H1 (cell line): ENCODE measurements at regions not wholly inside any gene's neighbourhood (a gene's known extent, or its start where the extent isn't known, plus 50 kb on each side); places are given as distances from the start of the nearest gene placed in this dataset.

Experiments
- CTCF ChIA-PET: fragments of 300-600 bp; sonication (Branson Sonifier 250); formaldehyde crosslinking; loops from one replicate; lab custom pipeline; 2021; ENCODE audit not compliant: partially characterized antibody; lab: Charles Lee
- POLR2A ChIA-PET: fragments of 300-600 bp; sonication (Branson Sonifier 250); formaldehyde crosslinking; loops from one replicate; lab custom pipeline; 2021; ENCODE audit warnings: inconsistent platforms; ENCODE audit not compliant: partially characterized antibody; lab: Charles Lee
- DNase-seq, 2 experiments: peaks; one replicate each; pipeline versions ENCODE4 v3.0.0 to v3.0.0-alpha.2; 2010 to 2022; ENCODE audit warnings: low spot score in 2 of 2, low read depth in 1 of 2, mixed read lengths in 1 of 2
- FAIRE-seq: peaks from 2 replicates; lab custom pipeline; 2011; peaks lifted over from hg19 to GRCh38; lab: Jason Lieb, UNC
- H2AFZ ChIP-seq: 2 replicates; pipeline ENCODE4 v1.8.1; 2012; ENCODE audit warnings: low read length, inconsistent platforms
- H2AK5ac ChIP-seq: 2 replicates; pipeline ENCODE4 v1.6.1; 2013; ENCODE audit warnings: low read depth, low read length
- H2BK120ac ChIP-seq: replicated peaks from 2 replicates; pipeline ENCODE3; 2013; ENCODE audit warnings: low read depth, low read length, inconsistent platforms
- H2BK12ac ChIP-seq: 2 replicates; pipeline ENCODE4 v1.6.1; 2013; ENCODE audit warnings: low read depth, low read length
- H2BK15ac ChIP-seq: 2 replicates; pipeline ENCODE4 v1.6.1; 2013; ENCODE audit warnings: low read length
- H2BK20ac ChIP-seq: 2 replicates; pipeline ENCODE4 v1.6.1; 2013; ENCODE audit warnings: low read length
- H2BK5ac ChIP-seq: 2 replicates; pipeline ENCODE4 v1.6.1; 2013; ENCODE audit warnings: low read depth, low read length
- H3K14ac ChIP-seq: 2 replicates; pipeline ENCODE4 v1.6.1; 2013; ENCODE audit warnings: inconsistent platforms; ENCODE audit not compliant: insufficient read length
- H3K18ac ChIP-seq: 2 replicates; pipeline ENCODE4 v1.6.1; 2013; ENCODE audit warnings: low read length; ENCODE audit errors: extremely low read depth
- H3K23ac ChIP-seq: 2 replicates; pipeline ENCODE4 v1.6.1; 2013; ENCODE audit warnings: inconsistent platforms; ENCODE audit not compliant: insufficient read length
- H3K23me2 ChIP-seq: 2 replicates; pipeline ENCODE4 v1.6.1; 2013; ENCODE audit warnings: low read depth, low read length
- H3K27ac ChIP-seq: 2 replicates; pipeline ENCODE4 v1.6.1; 2011; ENCODE audit warnings: low read depth, low read length, inconsistent platforms
- H3K27me3 ChIP-seq, 4 experiments: replicated peaks in 1 of 4; 1 replicate in 1 of 4; 2 replicates in 3 of 4; pipeline versions ENCODE4 v1.6.1 to v1.8.1; 2011 to 2013; ENCODE audit warnings: low read length in 3 of 4, mild to moderate bottlenecking in 3 of 4, inconsistent platforms in 2 of 4, mixed read lengths in 2 of 4, moderate library complexity in 1 of 4; ENCODE audit not compliant: control insufficient read depth in 3 of 4, insufficient read depth in 3 of 4; ENCODE audit errors: extremely low read depth in 1 of 4
- H3K36me3 ChIP-seq, 4 experiments: 2 replicates each; pipeline versions ENCODE4 v1.6.1 to v1.8.1; 2011 to 2013; ENCODE audit warnings: mild to moderate bottlenecking in 4 of 4, low read length in 3 of 4, moderate library complexity in 2 of 4, control low read depth in 1 of 4, inconsistent platforms in 1 of 4; ENCODE audit not compliant: insufficient read depth in 4 of 4, control insufficient read depth in 2 of 4
- H3K4ac ChIP-seq: replicated peaks from 2 replicates; pipeline ENCODE3; 2013; ENCODE audit warnings: low read length, low read depth, mixed read lengths, inconsistent platforms; ENCODE audit not compliant: insufficient read length
- H3K4me1 ChIP-seq, 4 experiments: replicated peaks in 1 of 4; 1 replicate in 1 of 4; 2 replicates in 3 of 4; pipeline versions ENCODE4 v1.6.1 to v1.8.1; 2011 to 2013; ENCODE audit warnings: low read length in 3 of 4, inconsistent platforms in 2 of 4, mixed read lengths in 1 of 4; ENCODE audit not compliant: insufficient read depth in 4 of 4, control insufficient read depth in 3 of 4
- H3K4me2 ChIP-seq, 2 experiments: 2 replicates each; pipeline versions ENCODE4 v1.6.1 to v1.8.1; 2011 to 2013; ENCODE audit warnings: low read depth in 2 of 2, low read length in 2 of 2, control low read depth in 1 of 2, inconsistent platforms in 1 of 2, mild to moderate bottlenecking in 1 of 2; ENCODE audit not compliant: insufficient read depth in 1 of 2
- H3K4me3 ChIP-seq, 4 experiments: fragments of 200-600, 300-600 bp in 1 of 4; sonication (generic), shearing (Covaris generic), sonication (Bioruptor Twin) in 1 of 4; 2 replicates each; pipeline versions ENCODE4 v1.5.1 to v1.8.1; 2011 to 2016; ENCODE audit warnings: low read length in 4 of 4, low read depth in 3 of 4, control low read depth in 2 of 4, inconsistent platforms in 2 of 4, mild to moderate bottlenecking in 2 of 4, mixed read lengths in 1 of 4, moderate library complexity in 1 of 4; ENCODE audit not compliant: insufficient read depth in 2 of 4; ENCODE audit errors: extremely low read depth in 1 of 4
- H3K56ac ChIP-seq: replicated peaks from 2 replicates; pipeline ENCODE3; 2013; ENCODE audit warnings: low read depth, mild to moderate bottlenecking, mixed read lengths, low read length, inconsistent platforms; ENCODE audit not compliant: insufficient read length
- H3K79me1 ChIP-seq: 2 replicates; pipeline ENCODE4 v1.6.1; 2013; ENCODE audit warnings: low read depth, low read length, control low read depth
- H3K79me2 ChIP-seq, 2 experiments: 2 replicates each; pipeline versions ENCODE4 v1.6.1 to v1.8.1; 2012 to 2013; ENCODE audit warnings: low read length in 2 of 2, mild to moderate bottlenecking in 2 of 2, inconsistent platforms in 1 of 2; ENCODE audit not compliant: insufficient read depth in 2 of 2, control insufficient read depth in 1 of 2
- H3K9ac ChIP-seq, 4 experiments: replicated peaks in 1 of 4; 1 replicate in 1 of 4; 2 replicates in 3 of 4; pipeline versions ENCODE4 v1.6.1 to v1.8.1; 2011 to 2013; ENCODE audit warnings: low read depth in 3 of 4, low read length in 3 of 4, control low read depth in 2 of 4, mild to moderate bottlenecking in 2 of 4, moderate library complexity in 2 of 4, inconsistent platforms in 1 of 4; ENCODE audit errors: extremely low read depth in 1 of 4
- H3K9me3 ChIP-seq, 2 experiments: 2 replicates each; pipeline versions ENCODE4 v1.6.1 to v1.8.1; 2012 to 2013; ENCODE audit warnings: mild to moderate bottlenecking in 2 of 2, moderate library complexity in 2 of 2, control low read depth in 1 of 2, inconsistent platforms in 1 of 2, low read depth in 1 of 2, low read length in 1 of 2, mixed read lengths in 1 of 2; ENCODE audit not compliant: insufficient read depth in 2 of 2
- H4K20me1 ChIP-seq, 2 experiments: replicated peaks in 1 of 2; 2 replicates each; pipeline versions ENCODE3 to v1.8.1; 2011 to 2013; ENCODE audit warnings: inconsistent platforms in 2 of 2, low read length in 2 of 2, mild to moderate bottlenecking in 1 of 2; ENCODE audit not compliant: insufficient read depth in 2 of 2, control insufficient read depth in 1 of 2
- H4K5ac ChIP-seq: 2 replicates; pipeline ENCODE4 v1.6.1; 2013; ENCODE audit warnings: low read length, low read depth, mixed read lengths, inconsistent platforms; ENCODE audit not compliant: insufficient read length
- H4K8ac ChIP-seq: 2 replicates; pipeline ENCODE4 v1.8.0; 2013; ENCODE audit warnings: mild to moderate bottlenecking, moderate library complexity, low read length, inconsistent platforms; ENCODE audit not compliant: insufficient read depth; ENCODE audit errors: extremely low read depth
- H4K91ac ChIP-seq: replicated peaks from 2 replicates; pipeline ENCODE3; 2013; ENCODE audit warnings: low read length, mixed read lengths, inconsistent platforms; ENCODE audit not compliant: insufficient read length
- HDAC6 ChIP-seq: IDR thresholded peaks from one replicate; pipeline ENCODE4 v1.7.1; 2012; ENCODE audit warnings: low read depth, mild to moderate bottlenecking, inconsistent platforms, low read length, moderate library complexity
- POLR2AphosphoS5 ChIP-seq: IDR thresholded peaks from 2 replicates; pipeline ENCODE4 v1.6.1; 2011; ENCODE audit warnings: low read depth, low read length
- POU5F1 ChIP-seq: IDR thresholded peaks from 2 replicates; pipeline ENCODE4 v1.6.1; 2011; ENCODE audit warnings: low read depth, mild to moderate bottlenecking, low read length, moderate library complexity
- RBBP5 ChIP-seq: IDR thresholded peaks from 2 replicates; pipeline ENCODE4 v1.7.1; 2012; ENCODE audit warnings: low read depth, mild to moderate bottlenecking, inconsistent platforms, low read length, moderate library complexity, borderline replicate concordance
- SIRT6 ChIP-seq: IDR thresholded peaks from one replicate; pipeline ENCODE4 v1.7.1; 2012; ENCODE audit warnings: low read length, inconsistent platforms
- SUZ12 ChIP-seq: fragments of 200-600 bp; sonication (generic); IDR thresholded peaks from 2 replicates; pipeline ENCODE4 v1.6.1; 2012; ENCODE audit warnings: mild to moderate bottlenecking, inconsistent platforms, low read length, moderate library complexity, mixed read lengths

DNA sequence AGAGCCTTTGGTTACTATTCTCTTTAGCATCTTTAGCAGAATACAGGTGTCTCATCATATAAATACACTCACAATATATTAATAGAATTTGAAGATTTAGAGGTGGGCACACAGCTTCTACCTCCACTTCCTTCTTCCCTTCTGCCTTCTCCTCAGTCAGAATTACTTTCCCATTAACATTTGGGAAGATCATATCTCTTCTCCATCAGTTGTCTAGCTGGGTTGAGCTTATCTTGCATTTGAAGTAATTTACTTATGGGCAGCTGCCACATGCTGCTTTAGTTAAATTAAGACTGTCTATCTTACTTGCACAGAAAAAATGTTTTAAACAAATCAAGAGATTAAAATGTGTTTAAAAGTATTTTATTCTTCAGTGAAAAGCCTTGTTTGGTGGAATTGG lies 110.1 kb upstream of the ASIC2 start:
- H3K18ac ChIP-seq = no peak overlapping the region
- no peak overlapping the region for H2AFZ ChIP-seq
- H3K79me2 ChIP-seq = no peaks in the 10 kb centered on the region
- DNase-seq = no peak
- H3K14ac ChIP-seq = no peak overlapping the region
- H3K56ac ChIP-seq = no peak overlapping the region
- H4K5ac ChIP-seq = no peak overlapping the region
- no peaks in the 10 kb centered on the region; the same call in 1 of the 2 replicates for H3K23me2 ChIP-seq
- POLR2A ChIA-PET = no interaction called here
- H2BK120ac ChIP-seq = no peak overlapping the region
- H3K27me3 ChIP-seq = 0 out of 7 replicates have a peak, but pooled peaks cover 0 to 2% (median 1%) of the 10 kb centered on the region in 4 experiments
- H4K91ac ChIP-seq = no peak overlapping the region
- no peaks in the 10 kb centered on the region for H3K36me3 ChIP-seq
- TF ChIP-seq SUZ12 (no peak), POLR2AphosphoS5 (no peak), POU5F1 (no peak), SIRT6 (no peak), RBBP5 (no peak), HDAC6 (no peak)
- TF ChIP-seq, all 59 proteins: peak for 0
- H3K23ac ChIP-seq = no peak overlapping the region
- no peaks in the 10 kb centered on the region for H3K9me3 ChIP-seq
- no peak overlapping the region for H2AK5ac ChIP-seq
- no peak overlapping the region for H3K9ac ChIP-seq
- CTCF ChIA-PET = interaction anchor here (0.7 to 1.0 kb wide), 2 partner anchors 44 to 68 kb away, joined by 3 to 4 read pairs; no protein-coding TSS in a partner anchor
- H2BK12ac ChIP-seq = no peak overlapping the region
- H3K4me1 ChIP-seq = no peaks in the 10 kb centered on the region
- H3K27ac ChIP-seq = no peak overlapping the region
- H2BK5ac ChIP-seq = no peak overlapping the region
- no peaks in the 10 kb centered on the region for H4K20me1 ChIP-seq
- H2BK20ac ChIP-seq = no peak overlapping the region
- H2BK15ac ChIP-seq = no peak overlapping the region
- no peak for FAIRE-seq
- no peaks in the 10 kb centered on the region for H3K79me1 ChIP-seq
- no peak overlapping the region for H4K8ac ChIP-seq
- H3K4me3 ChIP-seq = no peak overlapping the region
- no peak overlapping the region for H3K4me2 ChIP-seq
- H3K4ac ChIP-seq = no peak overlapping the region
